ENCODE measurements at regions not wholly inside any gene's neighbourhood (a gene's known extent, or its start where the extent isn't known, plus 50 kb on each side); places are given as distances from the start of the nearest gene placed in this dataset.

DNA sequence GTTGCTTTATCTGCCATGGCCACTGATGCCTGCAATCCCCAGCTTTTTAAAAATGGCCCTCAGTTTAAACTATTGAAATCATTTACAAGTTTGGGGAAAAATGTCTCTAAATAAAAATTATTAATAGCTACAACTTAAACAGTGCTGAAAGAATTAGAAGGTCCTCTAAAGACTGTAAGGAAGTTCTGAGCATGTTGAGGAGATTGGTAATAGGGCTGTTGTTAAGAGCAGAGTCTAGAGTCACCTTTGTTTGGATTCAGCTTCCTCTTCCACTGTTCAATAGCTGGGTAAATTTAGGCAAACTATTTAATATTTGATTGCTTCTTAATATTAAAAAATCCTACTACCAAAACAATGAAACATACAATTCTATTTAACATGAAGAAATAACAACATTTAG is 1127.1 kb upstream of the DDX18 start:
- Histone ChIP-seq H4K20me1 (ENCODE audit: insufficient read depth, low read length) (no peaks in the 10 kb centered on the region), H3K27ac (ENCODE audit: low read depth, low read length) (no peak overlapping the region), H3K9me3 (ENCODE audit: insufficient read depth, low read depth, low read length) (no peaks in the 10 kb centered on the region), H3K27me3 (ENCODE audit: insufficient read depth, low read length) (no peaks in the 10 kb centered on the region), H3K4me1 (ENCODE audit: insufficient read depth, low read length) (no peaks in the 10 kb centered on the region), H2AFZ (ENCODE audit: low read depth, low read length) (no peak overlapping the region), H3K9ac (ENCODE audit: low read length) (no peak overlapping the region), H3K36me3 (ENCODE audit: insufficient read depth, low read length) (no peaks in the 10 kb centered on the region), H3K4me3 (ENCODE audit: insufficient read depth, low read depth, low read length) (no peak overlapping the region), H3K79me2 (ENCODE audit: insufficient read depth, low read length) (no peaks in the 10 kb centered on the region), H3K4me2 (ENCODE audit: low read length) (no peak overlapping the region)
- Mint-ChIP-seq H3K27ac (ENCODE audit: unreplicated experiment) (no peak overlapping the region), H3K27me3 (ENCODE audit: low read depth, unreplicated experiment) (no peaks in the 10 kb centered on the region), H3K4me3 (ENCODE audit: unreplicated experiment) (no peak overlapping the region), H3K36me3 (ENCODE audit: low read depth, unreplicated experiment) (no peaks in the 10 kb centered on the region), H3K9me3 (ENCODE audit: unreplicated experiment) (no peaks in the 10 kb centered on the region), H3K4me1 (ENCODE audit: low read depth, unreplicated experiment) (peaks cover 4% of the 10 kb centered on the region)
- no peak for TF ChIP-seq EZH2 (IDR thresholded peaks at IDR 0.05; ENCODE audit: insufficient read depth, low read length)
- FAIRE-seq (no peak), DNase-seq (ENCODE audit: low read depth) (no peak)

DNA sequence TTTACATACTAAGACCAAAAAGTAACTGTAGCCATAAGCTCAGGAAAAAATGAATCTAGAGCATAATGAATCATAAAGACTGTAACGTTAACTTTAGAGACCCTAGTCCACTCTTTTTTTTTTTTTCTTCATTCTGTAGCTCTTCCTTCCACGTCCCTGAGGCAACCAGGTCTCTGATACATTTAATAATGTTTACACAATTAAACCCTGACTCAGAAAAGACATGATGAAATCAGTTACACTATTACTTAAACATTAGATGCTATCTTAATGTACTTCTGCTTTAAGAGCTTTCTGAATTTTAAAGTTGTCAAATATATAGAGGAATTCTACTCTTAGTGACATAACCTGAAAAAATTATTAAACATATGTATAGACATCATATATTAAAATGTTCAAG is 1121.5 kb upstream of the DDX18 start:
- H3K36me3 ChIP-seq (ENCODE audit: insufficient read depth, low read length): no peaks in the 10 kb centered on the region
- FAIRE-seq: no peak

DNA sequence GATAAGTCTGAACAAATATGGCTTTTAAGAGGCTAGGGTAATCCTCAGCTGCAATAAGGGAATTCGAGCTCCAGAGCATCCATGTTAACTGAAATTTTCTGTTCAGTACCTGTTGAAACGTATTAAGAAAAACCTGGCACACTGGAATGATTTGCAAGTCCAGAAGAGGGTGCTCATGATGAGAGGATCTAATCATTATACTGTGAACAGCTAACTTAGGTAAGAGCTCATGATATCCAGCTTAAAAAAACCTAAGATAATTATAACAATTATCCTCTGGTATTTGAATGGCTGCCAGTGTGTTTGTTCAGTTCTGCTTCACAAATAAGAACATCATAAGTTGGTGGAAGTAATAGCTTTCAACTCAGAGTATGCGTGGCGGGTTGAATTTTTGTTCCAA is 1118.3 kb upstream of the DDX18 start:
- Histone ChIP-seq H3K4me3 (ENCODE audit: insufficient read depth, low read depth, low read length) (no peak overlapping the region), H3K9ac (ENCODE audit: low read length) (no peak overlapping the region), H3K36me3 (ENCODE audit: insufficient read depth, low read length) (no peaks in the 10 kb centered on the region), H3K4me2 (ENCODE audit: low read length) (no peak overlapping the region), H3K79me2 (ENCODE audit: insufficient read depth, low read length) (no peaks in the 10 kb centered on the region), H3K27ac (ENCODE audit: low read depth, low read length) (no peak overlapping the region), H4K20me1 (ENCODE audit: insufficient read depth, low read length) (no peaks in the 10 kb centered on the region), H3K4me1 (ENCODE audit: insufficient read depth, low read length) (no peaks in the 10 kb centered on the region), H2AFZ (ENCODE audit: low read depth, low read length) (no peak overlapping the region), H3K9me3 (ENCODE audit: insufficient read depth, low read depth, low read length) (no peaks in the 10 kb centered on the region), H3K27me3 (ENCODE audit: insufficient read depth, low read length) (no peaks in the 10 kb centered on the region)
- DNase-seq (ENCODE audit: low read depth) (no peak), FAIRE-seq (no peak)
- Mint-ChIP-seq H3K9me3 (ENCODE audit: unreplicated experiment) (no peaks in the 10 kb centered on the region), H3K36me3 (ENCODE audit: low read depth, unreplicated experiment) (no peaks in the 10 kb centered on the region), H3K4me3 (ENCODE audit: unreplicated experiment) (no peak overlapping the region), H3K27ac (ENCODE audit: unreplicated experiment) (no peak overlapping the region), H3K4me1 (ENCODE audit: low read depth, unreplicated experiment) (no peaks in the 10 kb centered on the region), H3K27me3 (ENCODE audit: low read depth, unreplicated experiment) (no peaks in the 10 kb centered on the region)
- TF ChIP-seq, protein P1, sequence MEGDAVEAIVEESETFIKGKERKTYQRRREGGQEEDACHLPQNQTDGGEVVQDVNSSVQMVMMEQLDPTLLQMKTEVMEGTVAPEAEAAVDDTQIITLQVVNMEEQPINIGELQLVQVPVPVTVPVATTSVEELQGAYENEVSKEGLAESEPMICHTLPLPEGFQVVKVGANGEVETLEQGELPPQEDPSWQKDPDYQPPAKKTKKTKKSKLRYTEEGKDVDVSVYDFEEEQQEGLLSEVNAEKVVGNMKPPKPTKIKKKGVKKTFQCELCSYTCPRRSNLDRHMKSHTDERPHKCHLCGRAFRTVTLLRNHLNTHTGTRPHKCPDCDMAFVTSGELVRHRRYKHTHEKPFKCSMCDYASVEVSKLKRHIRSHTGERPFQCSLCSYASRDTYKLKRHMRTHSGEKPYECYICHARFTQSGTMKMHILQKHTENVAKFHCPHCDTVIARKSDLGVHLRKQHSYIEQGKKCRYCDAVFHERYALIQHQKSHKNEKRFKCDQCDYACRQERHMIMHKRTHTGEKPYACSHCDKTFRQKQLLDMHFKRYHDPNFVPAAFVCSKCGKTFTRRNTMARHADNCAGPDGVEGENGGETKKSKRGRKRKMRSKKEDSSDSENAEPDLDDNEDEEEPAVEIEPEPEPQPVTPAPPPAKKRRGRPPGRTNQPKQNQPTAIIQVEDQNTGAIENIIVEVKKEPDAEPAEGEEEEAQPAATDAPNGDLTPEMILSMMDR (IDR thresholded peaks at IDR 0.05; ENCODE audit: insufficient read depth, low read depth, low read length): no peak

More for the DNA sequence above, 1121.5 kb upstream of the DDX18 start:
- Histone ChIP-seq H4K20me1 (ENCODE audit: insufficient read depth, low read length) (no peaks in the 10 kb centered on the region), H3K27me3 (ENCODE audit: insufficient read depth, low read length) (no peaks in the 10 kb centered on the region), H3K27ac (ENCODE audit: low read depth, low read length) (no peak overlapping the region), H3K9ac (ENCODE audit: low read length) (no peak overlapping the region), H3K4me1 (ENCODE audit: insufficient read depth, low read length) (no peaks in the 10 kb centered on the region), H2AFZ (ENCODE audit: low read depth, low read length) (no peak overlapping the region), H3K79me2 (ENCODE audit: insufficient read depth, low read length) (no peaks in the 10 kb centered on the region), H3K4me3 (ENCODE audit: insufficient read depth, low read depth, low read length) (no peak overlapping the region), H3K4me2 (ENCODE audit: low read length) (no peak overlapping the region), H3K9me3 (ENCODE audit: insufficient read depth, low read depth, low read length) (no peaks in the 10 kb centered on the region)
- H3K4me1 Mint-ChIP-seq (ENCODE audit: low read depth, unreplicated experiment): no peaks in the 10 kb centered on the region
- no peak overlapping the region for H3K4me3 Mint-ChIP-seq (ENCODE audit: unreplicated experiment)
- no peak for DNase-seq (ENCODE audit: low read depth)
- H3K27me3 Mint-ChIP-seq (ENCODE audit: low read depth, unreplicated experiment): no peaks in the 10 kb centered on the region
- TF ChIP-seq, protein P1 (IDR thresholded peaks at IDR 0.05; ENCODE audit: insufficient read depth, low read depth, low read length): no peak
- no peak for TF ChIP-seq EZH2 (IDR thresholded peaks at IDR 0.05; ENCODE audit: insufficient read depth, low read length)
- no peaks in the 10 kb centered on the region for H3K36me3 Mint-ChIP-seq (ENCODE audit: low read depth, unreplicated experiment)
- no peak overlapping the region for H3K27ac Mint-ChIP-seq (ENCODE audit: unreplicated experiment)
- no peaks in the 10 kb centered on the region for H3K9me3 Mint-ChIP-seq (ENCODE audit: unreplicated experiment)
